IMR-90 (cell line): ENCODE measurements at regions not wholly inside any gene's neighbourhood (a gene's known extent, or its start where the extent isn't known, plus 50 kb on each side); places are given as distances from the start of the nearest gene placed in this dataset.

Source experiments
- ATAC-seq: fragments of 200-7000 bp; cut with Tn5 transposase; 2 replicates; pipeline ENCODE4 v1.9.1; 2020; ENCODE audit warnings: low read depth, mild to moderate bottlenecking, moderate library complexity
- BruUV-seq: library from RNA; stranded (reverse); fragments of 400-500 nt; replicated peaks from 2 replicates; lab custom pipeline; 2021; lab: Mats Ljungman, UMichigan
- CTCF ChIA-PET: fragments of 300-600 bp; formaldehyde crosslinking; extraction: SDS; loops from one replicate; lab custom pipeline; 2021; ENCODE audit warnings: antibody characterized with exemption; lab: Yijun Ruan, JAX
- POLR2A ChIA-PET: fragments of 300-600 bp; sonication (Branson Sonifier 250); formaldehyde crosslinking; loops from one replicate; lab custom pipeline; 2022; ENCODE audit warnings: antibody characterized with exemption; ENCODE audit not compliant: unreplicated experiment; lab: Charles Lee
- DNase-seq: peaks from one replicate; pipeline ENCODE4 v3.0.0; 2013
- H2AFZ ChIP-seq: replicated peaks from 2 replicates; pipeline ENCODE3; 2013; ENCODE audit warnings: low read length, mild to moderate bottlenecking; ENCODE audit not compliant: poor library complexity
- H2AK5ac ChIP-seq: 2 replicates; pipeline ENCODE4 v1.6.1; 2013; ENCODE audit warnings: low read depth, low read length, inconsistent platforms
- H2AK9ac ChIP-seq: replicated peaks from 2 replicates; pipeline ENCODE3; 2013; ENCODE audit warnings: mild to moderate bottlenecking, low read depth, low read length, moderate library complexity; ENCODE audit not compliant: poor library complexity
- H2BK120ac ChIP-seq: 2 replicates; pipeline ENCODE4 v1.6.1; 2013; ENCODE audit warnings: low read depth, low read length, inconsistent platforms
- H2BK15ac ChIP-seq: 3 replicates; pipeline ENCODE4 v1.6.1; 2013; ENCODE audit warnings: low read depth, low read length, inconsistent platforms
- H2BK20ac ChIP-seq: 2 replicates; pipeline ENCODE4 v1.6.1; 2013; ENCODE audit warnings: low read depth, mild to moderate bottlenecking, inconsistent platforms, low read length, moderate library complexity
- H2BK5ac ChIP-seq: 2 replicates; pipeline ENCODE4 v1.6.1; 2013; ENCODE audit warnings: mild to moderate bottlenecking, low read depth, low read length, inconsistent platforms; ENCODE audit not compliant: poor library complexity, severe bottlenecking
- H3K14ac ChIP-seq: replicated peaks from 2 replicates; pipeline ENCODE4 v1.6.1; 2013; ENCODE audit warnings: low read depth, low read length, inconsistent platforms
- H3K18ac ChIP-seq: 2 replicates; pipeline ENCODE4 v1.6.1; 2013; ENCODE audit warnings: low read depth, low read length, control low read depth
- H3K23ac ChIP-seq: 2 replicates; pipeline ENCODE4 v1.6.1; 2013; ENCODE audit warnings: low read depth, low read length, inconsistent platforms
- H3K27ac ChIP-seq: 2 replicates; pipeline ENCODE4 v1.5.1; 2013; ENCODE audit warnings: mild to moderate bottlenecking, control low read depth, low read length; ENCODE audit not compliant: insufficient read depth
- H3K27me3 ChIP-seq: 2 replicates; pipeline ENCODE4 v1.6.1; 2013; ENCODE audit warnings: low read length; ENCODE audit not compliant: control insufficient read depth, insufficient read depth
- H3K36me3 ChIP-seq: 2 replicates; pipeline ENCODE4 v1.6.1; 2013; ENCODE audit warnings: low read length, mixed read lengths; ENCODE audit not compliant: control insufficient read depth, insufficient read depth
- H3K4ac ChIP-seq: 2 replicates; pipeline ENCODE4 v1.6.1; 2013; ENCODE audit warnings: low read depth, low read length, inconsistent platforms
- H3K4me1 ChIP-seq: 2 replicates; pipeline ENCODE4 v1.6.1; 2013; ENCODE audit warnings: low read length, mixed read lengths; ENCODE audit not compliant: control insufficient read depth, insufficient read depth
- H3K4me2 ChIP-seq: 2 replicates; pipeline ENCODE4 v1.6.1; 2013; ENCODE audit warnings: low read depth, mild to moderate bottlenecking, control low read depth, low read length, moderate library complexity
- H3K4me3 ChIP-seq: 2 replicates; pipeline ENCODE4 v1.5.1; 2013; ENCODE audit warnings: low read depth, mild to moderate bottlenecking, control low read depth, low read length, moderate library complexity; ENCODE audit not compliant: insufficient read depth
- H3K56ac ChIP-seq: 2 replicates; pipeline ENCODE4 v1.6.1; 2013; ENCODE audit warnings: low read length, inconsistent platforms; ENCODE audit not compliant: insufficient read depth; ENCODE audit errors: extremely low read depth
- H3K79me1 ChIP-seq, 2 experiments: 2 replicates each; pipeline ENCODE4 v1.6.1; 2013; ENCODE audit warnings: low read length in 2 of 2, inconsistent platforms in 1 of 2, low read depth in 1 of 2
- H3K9ac ChIP-seq: 2 replicates; pipeline ENCODE4 v1.6.1; 2013; ENCODE audit warnings: low read depth, low read length, control low read depth
- H3K9me1 ChIP-seq: 2 replicates; pipeline ENCODE4 v1.6.1; 2013; ENCODE audit warnings: low read length, inconsistent platforms; ENCODE audit not compliant: insufficient read depth
- H3K9me3 ChIP-seq: 2 replicates; pipeline ENCODE4 v1.6.1; 2013; ENCODE audit warnings: low read length; ENCODE audit not compliant: control insufficient read depth, insufficient read depth
- H4K20me1 ChIP-seq: 2 replicates; pipeline ENCODE4 v1.6.1; 2013; ENCODE audit warnings: low read length, inconsistent platforms; ENCODE audit not compliant: insufficient read depth
- H4K5ac ChIP-seq: 2 replicates; pipeline ENCODE4 v1.6.1; 2013; ENCODE audit warnings: mild to moderate bottlenecking, low read depth, low read length, control low read depth
- H4K8ac ChIP-seq, 2 experiments: 2 replicates each; pipeline ENCODE4 v1.6.1; 2013; ENCODE audit warnings: low read depth in 2 of 2, low read length in 2 of 2, control low read depth in 1 of 2, inconsistent platforms in 1 of 2
- H4K91ac ChIP-seq: 2 replicates; pipeline ENCODE4 v1.6.1; 2013; ENCODE audit warnings: low read depth, low read length, inconsistent platforms; ENCODE audit not compliant: insufficient read depth
- CEBPB ChIP-seq: IDR thresholded peaks from 2 replicates; pipeline ENCODE4 v1.6.1; 2012; ENCODE audit warnings: low read depth, low read length, improper control_type of control experiment
- CHD1 ChIP-seq: IDR thresholded peaks from 2 replicates; pipeline ENCODE4 v1.6.1; 2012; ENCODE audit warnings: low read depth, low read length, improper control_type of control experiment
- CTCF ChIP-seq: conservative IDR thresholded peaks from 2 replicates; pipeline ENCODE4 v1.5.1; 2012; ENCODE audit warnings: mild to moderate bottlenecking, low read depth, low read length, improper control_type of control experiment
- ELK1 ChIP-seq: fragments of 150-350 bp; IDR thresholded peaks from 2 replicates; pipeline ENCODE4 v1.6.1; 2016; ENCODE audit warnings: low read depth, mild to moderate bottlenecking, low read length, moderate library complexity, borderline replicate concordance
- FOS ChIP-seq: fragments of 150-350 bp; IDR thresholded peaks from 2 replicates; pipeline ENCODE4 v1.6.1; 2016; ENCODE audit warnings: low read depth, low read length
- MAZ ChIP-seq: IDR thresholded peaks from 2 replicates; pipeline ENCODE4 v1.6.1; 2012; ENCODE audit warnings: low read depth, mild to moderate bottlenecking, low read length, improper control_type of control experiment, moderate library complexity, borderline replicate concordance
- POLR2A ChIP-seq: IDR thresholded peaks from 2 replicates; pipeline ENCODE4 v1.6.1; 2012; ENCODE audit warnings: mild to moderate bottlenecking, low read depth, low read length
- SMC3 ChIP-seq: fragments of 150-350 bp; IDR thresholded peaks from 2 replicates; pipeline ENCODE4 v1.6.1; 2016; ENCODE audit warnings: low read depth, mild to moderate bottlenecking, antibody characterized with exemption, low read length, moderate library complexity
- WGBS, 2 experiments: methylation state at CpG; one replicate each; pipeline versions ENCODE4 v1.1.5 to v1.1.7; 2013; ENCODE audit warnings: missing lambda C conversion rate in 2 of 2; ENCODE audit not compliant: insufficient read length in 1 of 2; ENCODE audit errors: extremely low coverage in 2 of 2; 5-methylcytosine and 5-hydroxymethylcytosine counted together
- dilution Hi-C: fragments of 300-500 bp; cut with HindIII; formaldehyde crosslinking; loops from one replicate; pipeline ENCODE4 v1.14.3; 2018; ENCODE audit warnings: low sequenced_read_pairs; ENCODE audit not compliant: unreplicated experiment
- in situ Hi-C: fragments of 300-500 bp; cut with MboI; formaldehyde crosslinking; loops from 3 replicates; pipeline ENCODE4 v1.14.3; 2019; ENCODE audit warnings: low sequenced_read_pairs, inconsistent platforms, mixed read lengths
- intact Hi-C: fragments of 100-400 bp; cut with micrococcal nuclease; formaldehyde crosslinking; loops from 2 replicates; pipeline ENCODE4 v1.10.0; 2022

DNA sequence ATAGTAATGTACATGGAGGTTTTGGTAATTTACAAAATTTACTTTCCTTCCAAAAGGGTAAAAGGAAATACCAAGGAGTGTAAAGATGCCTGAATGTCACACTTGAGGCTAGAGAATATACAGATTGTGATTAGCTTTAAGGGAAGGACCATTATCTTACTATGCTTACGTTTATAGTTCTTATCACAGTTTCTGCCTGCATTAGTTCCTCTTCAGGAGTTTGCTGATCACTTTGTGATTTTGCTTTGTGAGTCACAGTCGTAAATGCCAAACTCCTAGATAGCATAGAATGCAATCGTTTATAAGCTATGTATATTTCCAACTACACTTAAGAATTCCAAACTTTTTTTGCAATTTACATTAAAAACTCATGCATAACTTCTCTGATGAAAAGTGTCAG, 1034.6 kb downstream of the DIPK2A start:
- TF ChIP-seq MAZ (no peak), CHD1 (no peak), FOS (no peak), POLR2A (no peak), CEBPB (no peak), ELK1 (no peak), CTCF (no peak), SMC3 (no peak)
- Histone ChIP-seq H2BK5ac (no peak overlapping the region), H3K36me3 (no peaks in the 10 kb centered on the region), H3K4me3 (no peak overlapping the region), H3K27me3 (no peaks in the 10 kb centered on the region), H4K5ac (no peak overlapping the region), H3K56ac (no peak overlapping the region), H3K4me2 (no peak overlapping the region), H3K27ac (no peak overlapping the region), H3K9me3 (no peaks in the 10 kb centered on the region; the same call in 1 of the 2 replicates), H3K9me1 (no peaks in the 10 kb centered on the region), H4K20me1 (no peaks in the 10 kb centered on the region), H4K91ac (no peak overlapping the region), H2BK20ac (no peak overlapping the region), H3K14ac (no peak overlapping the region), H3K18ac (no peak overlapping the region), H3K4me1 (no peaks in the 10 kb centered on the region), H2AK5ac (no peak overlapping the region), H3K23ac (no peak overlapping the region), H4K8ac (no peak overlapping the region), H3K9ac (no peak overlapping the region), H3K4ac (no peak overlapping the region), H3K79me1 (no peaks in the 10 kb centered on the region), H2BK120ac (no peak overlapping the region), H2BK15ac (no peak overlapping the region), H2AFZ (no peak overlapping the region), H2AK9ac (no peak overlapping the region)
- in situ Hi-C loops: no loop called here
- CTCF ChIA-PET: no interaction called here
- BruUV-seq: no TSS peak
- dilution Hi-C loops: no loop called here
- no CpG with 5 or more reads among the region's 3 CpGs for WGBS, 2 experiments
- intact Hi-C loops: no loop called here
- POLR2A ChIA-PET: no interaction called here
- DNase-seq: no peak
- no peak for ATAC-seq
